ENCODE measurements at regions not wholly inside any gene's neighbourhood (a gene's known extent, or its start where the extent isn't known, plus 50 kb on each side); places are given as distances from the start of the nearest gene placed in this dataset.

DNA sequence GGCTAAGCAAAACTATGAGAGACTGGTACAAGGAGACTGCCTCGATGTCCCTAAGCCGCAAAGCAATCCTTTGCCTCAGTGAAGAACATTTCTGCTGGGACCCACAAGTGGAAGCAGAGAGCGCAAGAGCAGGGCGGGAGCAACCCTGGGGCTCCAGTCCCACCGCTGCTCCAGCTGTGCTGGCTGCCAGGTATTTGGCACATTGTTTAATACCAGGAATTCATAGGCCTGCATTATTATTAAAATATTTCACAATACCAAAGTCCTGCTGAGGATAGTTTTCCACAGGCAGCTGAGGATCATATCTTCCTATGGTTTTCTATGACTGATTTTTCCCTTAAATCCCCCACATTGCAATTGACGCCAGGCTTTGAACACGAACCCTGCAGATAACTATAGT, 163.5 kb upstream of the TLL1 start:
- Histone ChIP-seq H3K27me3 (ENCODE audit: low read length) (no peaks in the 10 kb centered on the region), H2AFZ (ENCODE audit: low read length) (no peak overlapping the region), H3K4me3 (ENCODE audit: low read length) (no peak overlapping the region), H3K4me1 (ENCODE audit: low read length) (no peaks in the 10 kb centered on the region), H3K9ac (ENCODE audit: low read length) (no peak overlapping the region), H3K9me3 (ENCODE audit: low read length) (no peaks in the 10 kb centered on the region), H3K79me2 (ENCODE audit: low read length) (no peaks in the 10 kb centered on the region), H3K9me2 (replicated peaks; ENCODE audit: insufficient read depth, low read length) (no peaks in the 10 kb centered on the region), H3K4me2 (ENCODE audit: low read depth, low read length, poor library complexity, severe bottlenecking) (no peak overlapping the region), H3K27ac (ENCODE audit: low read length) (no peak overlapping the region), H3K36me3 (ENCODE audit: insufficient read depth, low read length) (no peaks in the 10 kb centered on the region), H4K20me1 (ENCODE audit: insufficient read depth, low read depth, low read length) (no peaks in the 10 kb centered on the region)
- no peak for DNase-seq

DNA sequence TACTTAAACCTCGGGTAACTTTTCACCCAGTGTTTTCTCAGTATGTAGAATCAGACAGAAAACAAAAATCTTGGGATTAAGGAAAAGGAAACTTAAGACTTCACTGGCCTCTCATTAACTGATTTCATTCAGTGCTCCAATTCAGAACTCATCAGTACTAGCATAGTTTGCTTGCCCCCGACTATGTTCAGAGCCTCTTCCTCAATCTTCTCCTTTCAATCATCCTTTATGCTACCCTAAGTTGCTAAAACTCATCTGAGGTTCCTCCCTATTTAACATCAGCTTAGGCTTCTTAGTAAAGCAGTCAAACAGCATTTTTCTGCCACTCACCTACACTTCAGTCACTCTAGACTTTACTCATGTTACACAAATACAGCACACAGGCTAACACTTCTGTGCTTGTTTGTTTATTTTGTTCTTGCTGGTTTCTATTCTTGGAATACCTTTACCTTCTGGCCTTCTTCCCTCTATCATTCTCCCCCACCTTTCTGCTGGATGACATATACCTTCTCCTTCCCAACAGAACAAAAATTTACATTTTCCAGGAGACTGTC, 163.0 kb upstream of the TLL1 start:
- no peak overlapping the region for H2AFZ ChIP-seq (ENCODE audit: low read length)
- H3K27ac ChIP-seq (ENCODE audit: low read length), result no peak overlapping the region
- DNase-seq, result no peak
- no peak overlapping the region for H3K9ac ChIP-seq (ENCODE audit: low read length)
- no peak overlapping the region for H3K4me3 ChIP-seq (ENCODE audit: low read length)
- no peaks in the 10 kb centered on the region for H3K4me1 ChIP-seq (ENCODE audit: low read length)
- no peaks in the 10 kb centered on the region for H4K20me1 ChIP-seq (ENCODE audit: insufficient read depth, low read depth, low read length)
- no peak overlapping the region for H3K4me2 ChIP-seq (ENCODE audit: low read depth, low read length, poor library complexity, severe bottlenecking)
- H3K79me2 ChIP-seq (ENCODE audit: low read length), result no peaks in the 10 kb centered on the region
- no peaks in the 10 kb centered on the region for H3K36me3 ChIP-seq (ENCODE audit: insufficient read depth, low read length)
- no peaks in the 10 kb centered on the region for H3K9me3 ChIP-seq (ENCODE audit: low read length)
- no peaks in the 10 kb centered on the region for H3K27me3 ChIP-seq (ENCODE audit: low read length)
- no peaks in the 10 kb centered on the region for H3K9me2 ChIP-seq (replicated peaks; ENCODE audit: insufficient read depth, low read length)

DNA sequence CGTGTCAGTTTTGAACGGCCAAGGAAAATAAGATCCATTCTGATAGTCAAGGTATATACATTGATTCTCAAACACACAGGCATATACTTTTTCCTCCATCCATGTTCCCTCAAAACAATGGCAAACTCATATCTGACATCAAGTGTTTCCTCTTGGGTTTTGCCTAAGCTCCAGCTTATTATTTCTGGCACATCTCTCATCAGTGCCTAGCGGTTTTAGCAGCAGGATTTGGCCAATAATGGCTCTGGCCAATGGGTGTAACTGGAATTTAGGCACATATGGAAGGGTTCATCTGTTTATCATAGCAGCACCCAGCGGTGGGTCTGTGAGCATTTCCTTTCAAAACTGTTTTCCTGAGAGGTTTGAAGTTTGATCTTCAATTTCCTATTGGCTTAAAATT, 161.6 kb upstream of the TLL1 start:
- Histone ChIP-seq H3K79me2 (ENCODE audit: low read length) (no peaks in the 10 kb centered on the region), H3K4me2 (ENCODE audit: low read depth, low read length, poor library complexity, severe bottlenecking) (no peak overlapping the region), H3K4me1 (ENCODE audit: low read length) (no peaks in the 10 kb centered on the region), H3K9me3 (ENCODE audit: low read length) (no peaks in the 10 kb centered on the region), H3K27me3 (ENCODE audit: low read length) (no peaks in the 10 kb centered on the region), H2AFZ (ENCODE audit: low read length) (no peak overlapping the region), H3K27ac (ENCODE audit: low read length) (no peak overlapping the region), H3K9me2 (replicated peaks; ENCODE audit: insufficient read depth, low read length) (no peaks in the 10 kb centered on the region), H4K20me1 (ENCODE audit: insufficient read depth, low read depth, low read length) (no peaks in the 10 kb centered on the region), H3K36me3 (ENCODE audit: insufficient read depth, low read length) (no peaks in the 10 kb centered on the region), H3K4me3 (ENCODE audit: low read length) (no peak overlapping the region), H3K9ac (ENCODE audit: low read length) (no peak overlapping the region)
- DNase-seq, result no peak

DNA sequence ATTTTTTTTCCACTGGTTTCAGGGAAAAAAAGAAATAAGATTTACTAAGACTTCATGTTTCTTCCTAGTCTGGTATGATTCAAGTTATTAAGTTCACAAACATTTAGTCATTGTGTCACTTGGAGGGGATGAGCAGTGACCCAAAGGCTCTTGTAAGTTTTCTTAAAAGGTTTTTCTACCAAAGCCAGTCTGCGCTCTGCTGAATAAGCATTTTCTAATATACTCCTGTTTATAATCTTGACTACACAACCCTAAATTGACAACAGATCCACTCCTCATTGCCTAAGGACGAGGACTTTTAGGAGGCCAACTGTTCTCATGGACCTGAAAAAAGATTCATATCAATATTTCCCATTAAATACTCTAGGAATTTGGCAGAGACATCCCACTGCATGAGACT, 161.1 kb upstream of the TLL1 start:
- no peak for DNase-seq
- no peak overlapping the region for H3K9ac ChIP-seq (ENCODE audit: low read length)
- H2AFZ ChIP-seq (ENCODE audit: low read length), result no peak overlapping the region
- H3K4me2 ChIP-seq (ENCODE audit: low read depth, low read length, poor library complexity, severe bottlenecking), result no peak overlapping the region
- no peaks in the 10 kb centered on the region for H3K9me2 ChIP-seq (replicated peaks; ENCODE audit: insufficient read depth, low read length)
- no peaks in the 10 kb centered on the region for H3K27me3 ChIP-seq (ENCODE audit: low read length)
- H3K4me3 ChIP-seq (ENCODE audit: low read length), result no peak overlapping the region
- no peaks in the 10 kb centered on the region for H3K9me3 ChIP-seq (ENCODE audit: low read length)
- no peak overlapping the region for H3K27ac ChIP-seq (ENCODE audit: low read length)
- no peaks in the 10 kb centered on the region for H3K4me1 ChIP-seq (ENCODE audit: low read length)
- H4K20me1 ChIP-seq (ENCODE audit: insufficient read depth, low read depth, low read length), result no peaks in the 10 kb centered on the region
- no peaks in the 10 kb centered on the region for H3K79me2 ChIP-seq (ENCODE audit: low read length)
- no peaks in the 10 kb centered on the region for H3K36me3 ChIP-seq (ENCODE audit: insufficient read depth, low read length)

DNA sequence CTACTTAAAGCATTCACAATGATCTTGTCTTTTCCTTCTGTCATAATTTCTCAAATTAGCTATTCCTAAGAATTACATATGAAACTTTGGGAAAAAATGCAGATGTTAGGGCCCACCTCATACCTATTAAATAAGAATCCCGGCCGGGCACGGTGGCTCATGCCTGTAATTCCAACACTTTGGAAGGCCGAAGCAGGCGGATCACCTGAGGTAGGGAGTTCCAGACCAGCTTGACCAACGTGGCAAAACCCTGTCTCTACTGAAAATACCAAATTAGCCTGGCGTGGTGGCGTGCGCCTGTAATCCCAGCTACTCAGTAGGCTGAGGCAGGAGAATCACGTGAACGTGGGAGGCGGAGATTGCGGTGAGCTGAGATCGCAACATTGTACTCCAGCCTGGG, 158.4 kb upstream of the TLL1 start:
- H3K4me1 ChIP-seq (ENCODE audit: low read length), result no peaks in the 10 kb centered on the region
- no peaks in the 10 kb centered on the region for H4K20me1 ChIP-seq (ENCODE audit: insufficient read depth, low read depth, low read length)
- no peak for DNase-seq
- no peak overlapping the region for H3K4me2 ChIP-seq (ENCODE audit: low read depth, low read length, poor library complexity, severe bottlenecking)
- H3K36me3 ChIP-seq (ENCODE audit: insufficient read depth, low read length), result no peaks in the 10 kb centered on the region
- H3K27ac ChIP-seq (ENCODE audit: low read length), result no peak overlapping the region
- no peak overlapping the region for H2AFZ ChIP-seq (ENCODE audit: low read length)
- no peaks in the 10 kb centered on the region for H3K9me3 ChIP-seq (ENCODE audit: low read length)
- no peaks in the 10 kb centered on the region for H3K9me2 ChIP-seq (replicated peaks; ENCODE audit: insufficient read depth, low read length)
- H3K9ac ChIP-seq (ENCODE audit: low read length), result no peak overlapping the region
- H3K79me2 ChIP-seq (ENCODE audit: low read length), result no peaks in the 10 kb centered on the region
- no peak overlapping the region for H3K4me3 ChIP-seq (ENCODE audit: low read length)
- no peaks in the 10 kb centered on the region for H3K27me3 ChIP-seq (ENCODE audit: low read length)

DNA sequence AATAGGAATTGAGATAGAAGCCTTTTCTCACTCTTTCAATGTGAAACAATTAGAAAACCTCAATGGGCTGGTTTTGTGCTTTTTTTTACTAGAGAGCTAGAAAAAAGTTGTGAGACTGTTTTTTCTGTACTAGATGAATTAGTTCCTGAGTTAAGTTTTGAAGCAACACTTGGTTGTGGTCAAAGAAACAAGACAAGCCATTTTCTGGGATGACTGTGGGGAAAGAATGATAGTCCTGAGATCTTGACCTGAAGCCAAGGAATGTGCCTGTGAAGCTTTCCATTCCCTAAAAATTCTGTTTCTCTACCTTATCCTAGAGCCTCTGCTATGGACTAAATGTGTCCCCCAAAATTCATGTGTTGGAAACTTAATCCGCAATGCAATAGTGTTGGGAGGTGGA, 157.8 kb upstream of the TLL1 start:
- H3K36me3 ChIP-seq (ENCODE audit: insufficient read depth, low read length), result no peaks in the 10 kb centered on the region
- H3K9ac ChIP-seq (ENCODE audit: low read length), result no peak overlapping the region
- no peak for DNase-seq
- no peaks in the 10 kb centered on the region for H3K79me2 ChIP-seq (ENCODE audit: low read length)
- H2AFZ ChIP-seq (ENCODE audit: low read length), result no peak overlapping the region
- H3K27ac ChIP-seq (ENCODE audit: low read length), result no peak overlapping the region
- H3K9me3 ChIP-seq (ENCODE audit: low read length), result no peaks in the 10 kb centered on the region
- no peaks in the 10 kb centered on the region for H3K9me2 ChIP-seq (replicated peaks; ENCODE audit: insufficient read depth, low read length)
- no peak overlapping the region for H3K4me3 ChIP-seq (ENCODE audit: low read length)
- H4K20me1 ChIP-seq (ENCODE audit: insufficient read depth, low read depth, low read length), result no peaks in the 10 kb centered on the region
- H3K4me1 ChIP-seq (ENCODE audit: low read length), result no peaks in the 10 kb centered on the region
- H3K4me2 ChIP-seq (ENCODE audit: low read depth, low read length, poor library complexity, severe bottlenecking), result no peak overlapping the region
- no peaks in the 10 kb centered on the region for H3K27me3 ChIP-seq (ENCODE audit: low read length)

DNA sequence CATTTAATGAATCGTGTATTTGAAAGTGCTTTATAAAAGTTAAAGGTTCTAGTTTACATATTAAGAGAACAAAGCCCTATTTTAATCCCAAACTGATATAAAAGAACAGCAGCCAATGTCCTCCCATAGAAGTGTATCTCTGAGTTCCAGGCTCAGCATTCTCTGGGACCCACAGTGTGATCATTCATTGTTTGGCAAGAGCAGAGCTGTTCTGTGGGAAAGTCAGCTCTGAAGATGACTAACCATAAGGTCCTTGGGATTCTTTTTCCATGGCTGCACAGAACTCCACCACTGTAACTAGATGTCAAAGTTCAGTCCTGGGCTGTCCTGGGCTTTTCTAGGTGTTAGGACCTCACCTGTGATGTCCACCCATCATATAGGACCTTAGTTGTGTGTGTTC, 157.0 kb upstream of the TLL1 start:
- H3K9me3 ChIP-seq (ENCODE audit: low read length), result no peaks in the 10 kb centered on the region
- H3K4me1 ChIP-seq (ENCODE audit: low read length), result no peaks in the 10 kb centered on the region
- no peaks in the 10 kb centered on the region for H4K20me1 ChIP-seq (ENCODE audit: insufficient read depth, low read depth, low read length)
- no peak overlapping the region for H3K27ac ChIP-seq (ENCODE audit: low read length)
- H3K79me2 ChIP-seq (ENCODE audit: low read length), result no peaks in the 10 kb centered on the region
- H3K9me2 ChIP-seq (replicated peaks; ENCODE audit: insufficient read depth, low read length), result no peaks in the 10 kb centered on the region
- H3K36me3 ChIP-seq (ENCODE audit: insufficient read depth, low read length), result no peaks in the 10 kb centered on the region
- DNase-seq, result no peak
- H2AFZ ChIP-seq (ENCODE audit: low read length), result no peak overlapping the region
- H3K27me3 ChIP-seq (ENCODE audit: low read length), result no peaks in the 10 kb centered on the region
- no peak overlapping the region for H3K4me2 ChIP-seq (ENCODE audit: low read depth, low read length, poor library complexity, severe bottlenecking)
- no peak overlapping the region for H3K9ac ChIP-seq (ENCODE audit: low read length)
- no peak overlapping the region for H3K4me3 ChIP-seq (ENCODE audit: low read length)

DNA sequence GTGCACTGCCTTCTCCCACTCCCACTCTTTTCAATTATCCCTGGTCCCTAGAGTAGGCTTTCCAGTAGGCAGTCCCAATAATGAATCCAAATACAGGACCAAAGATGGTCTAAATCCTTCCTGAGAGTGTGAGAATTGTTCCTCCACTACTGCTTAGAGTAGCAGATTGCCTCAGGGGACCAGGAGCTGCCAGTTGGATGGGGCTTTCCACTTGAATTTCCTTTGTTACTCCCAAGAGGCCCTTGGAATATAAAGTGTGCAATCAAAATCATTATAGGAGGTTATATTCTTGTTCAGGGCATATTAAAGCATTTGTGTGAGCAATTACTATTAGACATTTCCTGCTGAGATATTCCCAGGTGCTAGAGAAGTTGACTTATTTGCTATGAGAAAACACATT, 156.6 kb upstream of the TLL1 start:
- no peaks in the 10 kb centered on the region for H3K9me2 ChIP-seq (replicated peaks; ENCODE audit: insufficient read depth, low read length)
- no peaks in the 10 kb centered on the region for H3K9me3 ChIP-seq (ENCODE audit: low read length)
- H3K27me3 ChIP-seq (ENCODE audit: low read length), result no peaks in the 10 kb centered on the region
- H3K9ac ChIP-seq (ENCODE audit: low read length), result no peak overlapping the region
- no peaks in the 10 kb centered on the region for H3K36me3 ChIP-seq (ENCODE audit: insufficient read depth, low read length)
- H3K79me2 ChIP-seq (ENCODE audit: low read length), result no peaks in the 10 kb centered on the region
- no peaks in the 10 kb centered on the region for H3K4me1 ChIP-seq (ENCODE audit: low read length)
- DNase-seq, result no peak
- no peak overlapping the region for H3K27ac ChIP-seq (ENCODE audit: low read length)
- H3K4me3 ChIP-seq (ENCODE audit: low read length), result no peak overlapping the region
- H2AFZ ChIP-seq (ENCODE audit: low read length), result no peak overlapping the region
- no peaks in the 10 kb centered on the region for H4K20me1 ChIP-seq (ENCODE audit: insufficient read depth, low read depth, low read length)
- no peak overlapping the region for H3K4me2 ChIP-seq (ENCODE audit: low read depth, low read length, poor library complexity, severe bottlenecking)

DNA sequence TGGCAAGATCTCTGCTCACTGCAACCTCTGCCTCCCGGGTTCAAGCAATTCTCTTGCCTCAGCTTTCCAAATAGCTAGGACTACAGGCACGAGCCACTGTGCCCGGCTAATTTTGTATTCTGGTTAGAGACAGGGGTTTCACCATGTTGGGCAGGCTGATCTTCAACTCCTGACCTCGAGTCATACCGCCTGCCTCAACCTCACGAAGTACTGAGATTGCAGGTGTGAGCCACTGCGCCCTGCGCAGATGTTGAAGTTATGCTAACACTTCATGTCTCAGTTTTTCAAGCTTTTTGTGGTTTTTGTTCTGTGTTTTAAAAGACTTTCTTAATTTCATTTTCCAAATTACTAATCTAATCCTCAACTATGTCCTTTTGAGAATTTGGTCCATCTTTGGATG, 154.4 kb upstream of the TLL1 start:
- Histone ChIP-seq H3K9me3 (ENCODE audit: low read length) (no peaks in the 10 kb centered on the region), H2AFZ (ENCODE audit: low read length) (no peak overlapping the region), H3K36me3 (ENCODE audit: insufficient read depth, low read length) (no peaks in the 10 kb centered on the region), H3K79me2 (ENCODE audit: low read length) (no peaks in the 10 kb centered on the region), H3K27ac (ENCODE audit: low read length) (no peak overlapping the region), H3K4me1 (ENCODE audit: low read length) (no peaks in the 10 kb centered on the region), H3K4me2 (ENCODE audit: low read depth, low read length, poor library complexity, severe bottlenecking) (no peak overlapping the region), H3K9ac (ENCODE audit: low read length) (no peak overlapping the region), H4K20me1 (ENCODE audit: insufficient read depth, low read depth, low read length) (no peaks in the 10 kb centered on the region), H3K27me3 (ENCODE audit: low read length) (no peaks in the 10 kb centered on the region), H3K9me2 (replicated peaks; ENCODE audit: insufficient read depth, low read length) (no peaks in the 10 kb centered on the region), H3K4me3 (ENCODE audit: low read length) (no peak overlapping the region)
- DNase-seq, result no peak
